ENCODE measurements at regions not wholly inside any gene's neighbourhood (a gene's known extent, or its start where the extent isn't known, plus 50 kb on each side); places are given as distances from the start of the nearest gene placed in this dataset.

GRCh38 chr6:142550310-142551063, 248.7 kb downstream of the ADGRG6 start:
- Histone ChIP-seq H3K27me3 (no peaks in the 10 kb centered on the region), H3K9me3 (no peaks in the 10 kb centered on the region), H3K27ac (no peak overlapping the region), H3K4me3 (no peak overlapping the region), H3K36me3 (no peaks in the 10 kb centered on the region), H3K4me1 (no peaks in the 10 kb centered on the region)
- DNase-seq (no peak), ATAC-seq (ENCODE audit: low FRiP score in 2 of 2) (peak in 1 of 2 donors; percentile 44)
- no peak for TF ChIP-seq POLR2A (IDR thresholded peaks at IDR 0.05)
- TF ChIP-seq CTCF (IDR thresholded peaks at IDR 0.05), result no peak
- no peak for TF ChIP-seq POLR2AphosphoS5 (IDR thresholded peaks at IDR 0.05)
- TF ChIP-seq EP300 (IDR thresholded peaks at IDR 0.05), result no peak
- WGBS, 2 donors, result 68 to 69% methylated on average over 7 of the region's 7 CpGs

DNA sequence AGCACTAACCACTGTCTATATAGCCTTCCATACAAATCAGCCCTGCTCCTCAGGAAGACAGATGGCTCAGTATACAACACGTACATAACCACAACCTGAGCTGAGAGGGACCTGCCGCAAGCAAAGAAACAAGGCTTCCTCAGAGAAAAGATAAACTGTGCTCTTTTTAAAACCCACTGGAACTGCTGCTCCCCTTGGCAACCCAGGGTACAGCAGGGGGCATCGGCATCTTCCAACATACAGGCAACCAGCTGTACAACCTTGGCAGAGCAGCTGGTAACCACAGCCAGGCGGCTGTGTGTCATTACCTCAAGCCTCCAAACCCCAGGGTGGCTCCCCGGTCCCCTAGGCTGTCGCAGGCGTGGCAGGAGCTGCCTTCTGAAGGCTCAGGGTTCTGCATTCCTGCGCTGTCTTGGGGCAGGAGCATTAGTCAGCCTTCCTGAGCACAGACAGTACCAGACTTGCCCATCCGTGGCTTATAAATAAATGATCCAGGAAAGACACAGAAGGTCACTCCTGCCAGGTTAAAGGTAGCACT, 249.5 kb downstream of the ADGRG6 start:
- WGBS, 2 donors, result 52 to 59% methylated on average over 9 of the region's 9 CpGs
- TF ChIP-seq POLR2A (IDR thresholded peaks at IDR 0.05), result no peak
- TF ChIP-seq POLR2AphosphoS5 (IDR thresholded peaks at IDR 0.05), result no peak
- no peak for TF ChIP-seq EP300 (IDR thresholded peaks at IDR 0.05)
- no peak for TF ChIP-seq CTCF (IDR thresholded peaks at IDR 0.05)
- Histone ChIP-seq H3K27ac (no peak overlapping the region), H3K9me3 (no peaks in the 10 kb centered on the region), H3K27me3 (no peaks in the 10 kb centered on the region), H3K4me3 (no peak overlapping the region), H3K4me1 (no peaks in the 10 kb centered on the region), H3K36me3 (no peaks in the 10 kb centered on the region)
- DNase-seq (peak in 1 of 2 donors; percentile 15), ATAC-seq (ENCODE audit: low FRiP score in 2 of 2) (peak in 1 of 2 donors; percentile 40)

DNA sequence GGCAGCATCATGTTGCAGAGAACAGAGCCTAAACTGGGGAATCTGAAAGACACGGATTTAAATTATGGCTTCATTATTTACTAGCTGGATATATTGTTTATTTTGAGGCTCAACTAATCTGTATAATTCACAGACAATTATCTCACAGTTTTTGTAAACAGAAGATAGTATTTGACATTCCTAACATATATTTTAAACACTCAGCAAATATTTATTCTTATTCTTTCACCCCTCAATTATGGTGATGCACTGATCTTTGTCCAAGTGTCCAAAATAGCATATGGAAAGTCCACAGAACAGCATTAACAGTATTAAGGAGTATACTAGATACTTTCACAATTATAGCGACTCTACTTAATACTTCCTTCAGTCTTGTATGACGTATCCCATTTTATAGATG, 257.0 kb downstream of the ADGRG6 start:
- WGBS, 2 donors, result 71 to 79% methylated on average over 3 of the region's 3 CpGs
- Histone ChIP-seq H3K27me3 (no peaks in the 10 kb centered on the region), H3K36me3 (no peaks in the 10 kb centered on the region), H3K4me1 (no peaks in the 10 kb centered on the region), H3K27ac (no peak overlapping the region), H3K4me3 (no peak overlapping the region), H3K9me3 (no peaks in the 10 kb centered on the region)
- no peak for TF ChIP-seq POLR2AphosphoS5 (IDR thresholded peaks at IDR 0.05)
- no peak for TF ChIP-seq EP300 (IDR thresholded peaks at IDR 0.05)
- no peak for TF ChIP-seq POLR2A (IDR thresholded peaks at IDR 0.05)
- TF ChIP-seq CTCF (IDR thresholded peaks at IDR 0.05), result no peak
- no peak for DNase-seq
- no peak for ATAC-seq (ENCODE audit: low FRiP score in 2 of 2)

- Histone ChIP-seq H3K27me3 (no peaks in the 10 kb centered on the region), H3K4me1 (no peaks in the 10 kb centered on the region), H3K4me3 (no peak overlapping the region), H3K27ac (no peak overlapping the region), H3K36me3 (no peaks in the 10 kb centered on the region), H3K9me3 (no peaks in the 10 kb centered on the region)
- ATAC-seq (ENCODE audit: low FRiP score in 2 of 2) (no peak), DNase-seq (no peak)
- WGBS, 2 donors, result 88 to 93% methylated on average over 3 of the region's 3 CpGs
- TF ChIP-seq EP300 (IDR thresholded peaks at IDR 0.05) (no peak), POLR2AphosphoS5 (IDR thresholded peaks at IDR 0.05) (no peak)
These were observed 259.9 kb downstream of the ADGRG6 start for GRCh38 chr6:142561511-142562265.

DNA sequence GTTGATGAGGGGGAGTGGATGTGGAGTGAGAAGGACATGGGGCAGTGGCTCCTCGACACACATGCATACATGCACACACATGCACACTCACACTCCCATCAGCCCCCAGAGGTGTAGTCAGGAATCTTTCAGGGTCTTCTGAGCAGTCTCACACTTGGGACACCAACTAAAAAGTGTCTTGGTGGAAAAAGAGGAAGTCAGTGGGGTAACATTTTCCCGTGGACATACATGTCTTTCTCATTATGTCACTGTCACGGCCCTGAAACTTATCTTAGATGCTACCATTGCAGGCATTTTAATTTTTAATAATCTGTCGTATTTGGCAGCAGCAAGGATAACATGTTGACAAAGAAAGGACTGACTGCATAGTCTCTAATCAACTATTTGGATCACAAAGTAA, 261.1 kb downstream of the ADGRG6 start:
- H3K27ac ChIP-seq, result no peak overlapping the region
- no peaks in the 10 kb centered on the region for H3K36me3 ChIP-seq
- no peak for DNase-seq
- H3K4me3 ChIP-seq, result no peak overlapping the region
- TF ChIP-seq POLR2A (IDR thresholded peaks at IDR 0.05), result no peak
- no peak for TF ChIP-seq EP300 (IDR thresholded peaks at IDR 0.05)
- TF ChIP-seq CTCF (IDR thresholded peaks at IDR 0.05), result no peak
- TF ChIP-seq POLR2AphosphoS5 (IDR thresholded peaks at IDR 0.05), result no peak
- no peaks in the 10 kb centered on the region for H3K9me3 ChIP-seq
- no peaks in the 10 kb centered on the region for H3K4me1 ChIP-seq
- 79 to 81% methylated on average over 4 of the region's 4 CpGs for WGBS, 2 donors
- H3K27me3 ChIP-seq, result no peaks in the 10 kb centered on the region
- no peak for ATAC-seq (ENCODE audit: low FRiP score in 2 of 2)
